ENCODE measurements at regions not wholly inside any gene's neighbourhood (a gene's known extent, or its start where the extent isn't known, plus 50 kb on each side); places are given as distances from the start of the nearest gene placed in this dataset.

DNA sequence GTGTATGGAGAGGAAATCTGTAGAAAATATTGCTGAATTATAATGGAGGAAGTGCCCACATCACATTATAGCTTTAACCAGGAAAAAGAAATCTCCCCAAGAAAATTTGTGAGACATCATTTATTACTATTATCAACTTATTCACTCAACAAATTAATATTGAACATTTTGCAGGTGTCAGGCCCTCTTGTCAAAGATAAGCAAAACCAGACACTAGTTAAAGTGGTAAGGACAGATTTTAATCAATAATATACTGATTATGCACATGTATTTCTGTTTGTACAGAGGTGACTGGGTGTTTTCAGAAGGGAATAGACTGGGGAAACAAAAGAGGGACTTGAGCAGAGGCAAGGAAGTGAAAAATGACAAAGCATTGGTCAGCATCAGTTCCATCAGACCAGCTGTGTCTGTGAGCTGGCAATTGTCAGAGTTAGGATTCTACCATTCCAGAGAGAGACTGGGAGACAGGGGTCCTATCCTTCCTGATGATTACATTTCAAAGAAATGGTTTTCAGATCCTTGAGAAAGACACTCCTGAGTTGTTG, 519.2 kb downstream of the UTRN start:
- Histone ChIP-seq H3K27me3 (ENCODE audit: control insufficient read depth in 4 of 4, insufficient read depth in 4 of 4, low read length in 3 of 4) (no peaks in the 10 kb centered on the region), H3K4me1 (ENCODE audit: control insufficient read depth in 4 of 4, insufficient read depth in 4 of 4, low read length in 3 of 4) (no peaks in the 10 kb centered on the region), H3K36me3 (ENCODE audit: control insufficient read depth in 4 of 4, insufficient read depth in 3 of 4, low read depth in 1 of 4, low read length in 3 of 4) (peaks cover 0 to 3% (median under 1%) of the 10 kb centered on the region in 4 donors), H3K9ac (ENCODE audit: low read depth in 1 of 2, low read length in 2 of 2) (no peak overlapping the region), H3K27ac (ENCODE audit: low read depth in 1 of 2, low read length in 2 of 2) (no peak overlapping the region), H3K9me3 (ENCODE audit: control insufficient read depth in 4 of 4, low read length in 3 of 4) (no peaks in the 10 kb centered on the region), H3K4me3 (ENCODE audit: low read depth in 1 of 3, low read length in 3 of 3) (no peak overlapping the region)
- no peak for DNase-seq (ENCODE audit: low spot score)
- no peak for TF ChIP-seq FOXA2 (IDR thresholded peaks at IDR 0.05)
- no peak for TF ChIP-seq HNF4G (IDR thresholded peaks at IDR 0.05)

DNA sequence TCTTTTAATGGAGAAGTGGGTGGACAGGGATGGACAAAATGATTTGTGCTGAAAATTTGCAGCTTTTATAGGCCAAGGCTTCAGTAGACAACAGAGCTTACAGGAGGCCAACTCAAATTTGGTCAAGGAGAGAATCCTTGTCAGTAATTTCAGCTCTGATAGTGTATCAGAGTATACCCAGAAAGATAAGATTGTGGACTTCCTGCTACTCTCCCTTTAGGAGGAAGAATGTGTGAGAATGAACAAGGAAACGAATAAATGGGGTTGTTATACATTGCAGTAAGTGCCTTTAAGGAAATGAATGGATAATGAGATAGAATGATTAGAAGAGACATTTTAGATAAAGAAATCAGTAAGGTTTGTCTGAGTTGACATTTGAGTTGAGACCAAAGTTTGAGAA, 519.9 kb downstream of the UTRN start:
- Histone ChIP-seq H3K36me3 (ENCODE audit: control insufficient read depth in 4 of 4, insufficient read depth in 3 of 4, low read depth in 1 of 4, low read length in 3 of 4) (peaks cover 0 to 3% (median under 1%) of the 10 kb centered on the region in 4 donors), H3K9ac (ENCODE audit: low read depth in 1 of 2, low read length in 2 of 2) (no peak overlapping the region), H3K27me3 (ENCODE audit: control insufficient read depth in 4 of 4, insufficient read depth in 4 of 4, low read length in 3 of 4) (no peaks in the 10 kb centered on the region), H3K9me3 (ENCODE audit: control insufficient read depth in 4 of 4, low read length in 3 of 4) (no peaks in the 10 kb centered on the region), H3K4me1 (ENCODE audit: control insufficient read depth in 4 of 4, insufficient read depth in 4 of 4, low read length in 3 of 4) (no peaks in the 10 kb centered on the region), H3K27ac (ENCODE audit: low read depth in 1 of 2, low read length in 2 of 2) (no peak overlapping the region), H3K4me3 (ENCODE audit: low read depth in 1 of 3, low read length in 3 of 3) (no peak overlapping the region)
- TF ChIP-seq NR2F2 (IDR thresholded peaks at IDR 0.05) (no peak), TAF1 (conservative IDR thresholded peaks at IDR 0.05) (no peak), JUND (IDR thresholded peaks at IDR 0.05) (no peak), RAD21 (IDR thresholded peaks at IDR 0.05) (no peak), EGR1 (IDR thresholded peaks at IDR 0.05; ENCODE audit: low read depth in 2 of 2) (no peak)
- TF ChIP-seq, protein P1, sequence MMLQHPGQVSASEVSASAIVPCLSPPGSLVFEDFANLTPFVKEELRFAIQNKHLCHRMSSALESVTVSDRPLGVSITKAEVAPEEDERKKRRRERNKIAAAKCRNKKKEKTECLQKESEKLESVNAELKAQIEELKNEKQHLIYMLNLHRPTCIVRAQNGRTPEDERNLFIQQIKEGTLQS (IDR thresholded peaks at IDR 0.05) = no peak
- TF ChIP-seq, protein P2, sequence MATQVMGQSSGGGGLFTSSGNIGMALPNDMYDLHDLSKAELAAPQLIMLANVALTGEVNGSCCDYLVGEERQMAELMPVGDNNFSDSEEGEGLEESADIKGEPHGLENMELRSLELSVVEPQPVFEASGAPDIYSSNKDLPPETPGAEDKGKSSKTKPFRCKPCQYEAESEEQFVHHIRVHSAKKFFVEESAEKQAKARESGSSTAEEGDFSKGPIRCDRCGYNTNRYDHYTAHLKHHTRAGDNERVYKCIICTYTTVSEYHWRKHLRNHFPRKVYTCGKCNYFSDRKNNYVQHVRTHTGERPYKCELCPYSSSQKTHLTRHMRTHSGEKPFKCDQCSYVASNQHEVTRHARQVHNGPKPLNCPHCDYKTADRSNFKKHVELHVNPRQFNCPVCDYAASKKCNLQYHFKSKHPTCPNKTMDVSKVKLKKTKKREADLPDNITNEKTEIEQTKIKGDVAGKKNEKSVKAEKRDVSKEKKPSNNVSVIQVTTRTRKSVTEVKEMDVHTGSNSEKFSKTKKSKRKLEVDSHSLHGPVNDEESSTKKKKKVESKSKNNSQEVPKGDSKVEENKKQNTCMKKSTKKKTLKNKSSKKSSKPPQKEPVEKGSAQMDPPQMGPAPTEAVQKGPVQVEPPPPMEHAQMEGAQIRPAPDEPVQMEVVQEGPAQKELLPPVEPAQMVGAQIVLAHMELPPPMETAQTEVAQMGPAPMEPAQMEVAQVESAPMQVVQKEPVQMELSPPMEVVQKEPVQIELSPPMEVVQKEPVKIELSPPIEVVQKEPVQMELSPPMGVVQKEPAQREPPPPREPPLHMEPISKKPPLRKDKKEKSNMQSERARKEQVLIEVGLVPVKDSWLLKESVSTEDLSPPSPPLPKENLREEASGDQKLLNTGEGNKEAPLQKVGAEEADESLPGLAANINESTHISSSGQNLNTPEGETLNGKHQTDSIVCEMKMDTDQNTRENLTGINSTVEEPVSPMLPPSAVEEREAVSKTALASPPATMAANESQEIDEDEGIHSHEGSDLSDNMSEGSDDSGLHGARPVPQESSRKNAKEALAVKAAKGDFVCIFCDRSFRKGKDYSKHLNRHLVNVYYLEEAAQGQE (IDR thresholded peaks at IDR 0.05) = no peak
- WGBS = 74% methylated on average over 1 of the region's 1 CpG
- DNase-seq (ENCODE audit: low spot score) = no peak

DNA sequence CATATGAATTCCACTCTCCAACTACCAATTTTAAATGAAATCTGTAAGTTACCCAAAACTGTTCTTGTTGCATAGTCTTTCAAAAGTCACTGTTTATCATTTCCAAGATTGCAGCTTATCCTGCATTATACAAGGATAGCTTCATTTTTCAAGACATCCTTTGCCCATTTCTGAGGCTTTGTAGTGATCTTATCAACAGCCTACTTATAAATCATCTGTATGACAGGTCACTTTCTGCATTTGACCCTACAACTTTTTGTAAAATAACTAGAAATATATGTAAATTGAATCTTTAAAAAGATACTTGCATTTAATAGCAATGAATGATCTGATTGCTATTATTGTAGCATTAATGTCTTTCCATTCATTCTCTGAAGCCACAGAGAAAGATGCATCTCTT, 521.1 kb downstream of the UTRN start:
- Histone ChIP-seq H3K4me3 (ENCODE audit: low read depth in 1 of 3, low read length in 3 of 3) (no peak overlapping the region), H3K9ac (ENCODE audit: low read depth in 1 of 2, low read length in 2 of 2) (no peak overlapping the region), H3K9me3 (ENCODE audit: control insufficient read depth in 4 of 4, low read length in 3 of 4) (no peaks in the 10 kb centered on the region), H3K27me3 (ENCODE audit: control insufficient read depth in 4 of 4, insufficient read depth in 4 of 4, low read length in 3 of 4) (no peaks in the 10 kb centered on the region), H3K4me1 (ENCODE audit: control insufficient read depth in 4 of 4, insufficient read depth in 4 of 4, low read length in 3 of 4) (no peaks in the 10 kb centered on the region), H3K36me3 (ENCODE audit: control insufficient read depth in 4 of 4, insufficient read depth in 3 of 4, low read depth in 1 of 4, low read length in 3 of 4) (peaks cover 0 to 4% (median under 1%) of the 10 kb centered on the region in 4 donors), H3K27ac (ENCODE audit: low read depth in 1 of 2, low read length in 2 of 2) (no peak overlapping the region)
- DNase-seq (ENCODE audit: low spot score) = no peak
- TF ChIP-seq RAD21 (IDR thresholded peaks at IDR 0.05) (no peak), EGR1 (IDR thresholded peaks at IDR 0.05; ENCODE audit: low read depth in 2 of 2) (no peak), HNF4G (IDR thresholded peaks at IDR 0.05) (no peak), HNF4A (conservative IDR thresholded peaks at IDR 0.05) (no peak), GABPA (IDR thresholded peaks at IDR 0.05 in 1 of 2, conservative IDR thresholded peaks at IDR 0.05 in 1 of 2) (no peak), SP1 (IDR thresholded peaks at IDR 0.05) (no peak), TAF1 (conservative IDR thresholded peaks at IDR 0.05) (no peak), FOXA1 (IDR thresholded peaks at IDR 0.05) (no peak), NR2F2 (IDR thresholded peaks at IDR 0.05) (no peak), YY1 (IDR thresholded peaks at IDR 0.05) (no peak), JUND (IDR thresholded peaks at IDR 0.05) (no peak)
- TF ChIP-seq, protein P1 (IDR thresholded peaks at IDR 0.05) = no peak
- TF ChIP-seq, protein P3, sequence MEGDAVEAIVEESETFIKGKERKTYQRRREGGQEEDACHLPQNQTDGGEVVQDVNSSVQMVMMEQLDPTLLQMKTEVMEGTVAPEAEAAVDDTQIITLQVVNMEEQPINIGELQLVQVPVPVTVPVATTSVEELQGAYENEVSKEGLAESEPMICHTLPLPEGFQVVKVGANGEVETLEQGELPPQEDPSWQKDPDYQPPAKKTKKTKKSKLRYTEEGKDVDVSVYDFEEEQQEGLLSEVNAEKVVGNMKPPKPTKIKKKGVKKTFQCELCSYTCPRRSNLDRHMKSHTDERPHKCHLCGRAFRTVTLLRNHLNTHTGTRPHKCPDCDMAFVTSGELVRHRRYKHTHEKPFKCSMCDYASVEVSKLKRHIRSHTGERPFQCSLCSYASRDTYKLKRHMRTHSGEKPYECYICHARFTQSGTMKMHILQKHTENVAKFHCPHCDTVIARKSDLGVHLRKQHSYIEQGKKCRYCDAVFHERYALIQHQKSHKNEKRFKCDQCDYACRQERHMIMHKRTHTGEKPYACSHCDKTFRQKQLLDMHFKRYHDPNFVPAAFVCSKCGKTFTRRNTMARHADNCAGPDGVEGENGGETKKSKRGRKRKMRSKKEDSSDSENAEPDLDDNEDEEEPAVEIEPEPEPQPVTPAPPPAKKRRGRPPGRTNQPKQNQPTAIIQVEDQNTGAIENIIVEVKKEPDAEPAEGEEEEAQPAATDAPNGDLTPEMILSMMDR (IDR thresholded peaks at IDR 0.05; ENCODE audit: low read depth, low read length, missing input control) = no peak
- TF ChIP-seq, protein P4, sequence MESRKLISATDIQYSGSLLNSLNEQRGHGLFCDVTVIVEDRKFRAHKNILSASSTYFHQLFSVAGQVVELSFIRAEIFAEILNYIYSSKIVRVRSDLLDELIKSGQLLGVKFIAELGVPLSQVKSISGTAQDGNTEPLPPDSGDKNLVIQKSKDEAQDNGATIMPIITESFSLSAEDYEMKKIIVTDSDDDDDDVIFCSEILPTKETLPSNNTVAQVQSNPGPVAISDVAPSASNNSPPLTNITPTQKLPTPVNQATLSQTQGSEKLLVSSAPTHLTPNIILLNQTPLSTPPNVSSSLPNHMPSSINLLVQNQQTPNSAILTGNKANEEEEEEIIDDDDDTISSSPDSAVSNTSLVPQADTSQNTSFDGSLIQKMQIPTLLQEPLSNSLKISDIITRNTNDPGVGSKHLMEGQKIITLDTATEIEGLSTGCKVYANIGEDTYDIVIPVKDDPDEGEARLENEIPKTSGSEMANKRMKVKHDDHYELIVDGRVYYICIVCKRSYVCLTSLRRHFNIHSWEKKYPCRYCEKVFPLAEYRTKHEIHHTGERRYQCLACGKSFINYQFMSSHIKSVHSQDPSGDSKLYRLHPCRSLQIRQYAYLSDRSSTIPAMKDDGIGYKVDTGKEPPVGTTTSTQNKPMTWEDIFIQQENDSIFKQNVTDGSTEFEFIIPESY (IDR thresholded peaks at IDR 0.05) = no peak
- TF ChIP-seq, protein P5, sequence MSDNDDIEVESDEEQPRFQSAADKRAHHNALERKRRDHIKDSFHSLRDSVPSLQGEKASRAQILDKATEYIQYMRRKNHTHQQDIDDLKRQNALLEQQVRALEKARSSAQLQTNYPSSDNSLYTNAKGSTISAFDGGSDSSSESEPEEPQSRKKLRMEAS (IDR thresholded peaks at IDR 0.05) = no peak

All from liver (tissue), 8 donors.